Activated naive CD8-positive, alpha-beta T cell treated with anti-CD3 and anti-CD28 coated beads, Interleukin-2, amount 50 U/mL, for 24 hours (primary cell): ENCODE measurements at regions not wholly inside any gene's neighbourhood (a gene's known extent, or its start where the extent isn't known, plus 50 kb on each side); places are given as distances from the start of the nearest gene placed in this dataset.
"Not testable (repeated sequence)": the region's sequence is repeated elsewhere in the genome, so short reads cannot be mapped to it uniquely, and the experiment has no call there.

Source experiments
- ATAC-seq: fragments of 150-1000 bp; cut with Tn5 transposase; one replicate; pipeline ENCODE4 v1.10.0; 2021
- DNase-seq: peaks from one replicate; pipeline ENCODE4 v3.0.0; 2021
- H3K27ac Mint-ChIP-seq: one replicate; pipeline ENCODE4 v1.8.0; 2021; ENCODE audit warnings: mild to moderate bottlenecking, mixed read lengths
- H3K27me3 Mint-ChIP-seq: one replicate; pipeline ENCODE4 v1.8.0; 2021; ENCODE audit warnings: mixed read lengths
- H3K36me3 Mint-ChIP-seq: one replicate; pipeline ENCODE4 v1.8.0; 2021; ENCODE audit warnings: low read depth, mixed read lengths
- H3K4me1 Mint-ChIP-seq: one replicate; pipeline ENCODE4 v1.8.0; 2021; ENCODE audit warnings: mixed read lengths
- H3K4me3 Mint-ChIP-seq: one replicate; pipeline ENCODE4 v1.8.0; 2021; ENCODE audit warnings: mild to moderate bottlenecking, moderate library complexity, mixed read lengths
- H3K9me3 Mint-ChIP-seq: one replicate; pipeline ENCODE4 v1.8.0; 2021; ENCODE audit warnings: mixed read lengths

DNA sequence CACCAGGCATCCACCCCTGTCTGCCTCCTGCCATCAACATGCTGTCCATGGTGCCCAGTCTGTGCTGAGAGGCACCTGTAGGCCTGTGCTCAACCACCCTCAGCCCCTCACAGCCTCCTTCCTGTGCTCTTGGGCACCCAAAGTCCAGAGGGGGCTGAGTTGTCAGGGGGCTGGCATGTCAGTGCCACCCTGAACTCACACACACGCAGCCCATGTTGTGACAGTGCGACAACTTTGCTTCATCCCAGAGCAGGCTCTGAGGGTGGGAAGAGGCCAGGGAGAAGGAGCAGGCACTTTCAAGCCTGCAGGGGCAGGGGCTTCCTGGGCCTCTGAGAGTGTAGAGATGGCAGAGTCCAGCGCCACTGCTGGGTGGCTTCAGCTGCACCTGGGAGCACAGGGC, 491.0 kb downstream of the TMEM135 start:
- H3K4me1 Mint-ChIP-seq = no peaks in the 10 kb centered on the region
- H3K27ac Mint-ChIP-seq = no peak overlapping the region

DNA sequence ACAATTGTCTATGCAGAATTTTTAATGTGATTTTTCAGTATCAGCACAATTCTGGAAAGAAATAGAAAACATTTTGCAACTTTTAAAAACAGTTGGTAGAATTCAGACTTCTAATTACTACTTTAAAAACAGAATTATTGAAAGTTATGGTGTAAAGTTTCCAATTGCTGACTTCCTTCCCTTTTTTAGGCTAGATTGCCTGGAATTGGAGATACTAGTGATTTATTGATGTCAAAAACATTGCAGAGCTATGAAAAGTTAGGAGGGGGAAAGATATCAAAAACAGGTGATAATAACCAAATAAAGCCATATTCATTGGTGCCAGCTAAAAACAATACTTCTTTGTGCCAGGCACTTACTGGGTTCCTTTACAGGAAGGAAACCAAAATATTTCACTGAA, 485.5 kb downstream of the TMEM135 start:
- H3K27ac Mint-ChIP-seq = no peak overlapping the region
- no peaks in the 10 kb centered on the region for H3K4me1 Mint-ChIP-seq
- no peaks in the 10 kb centered on the region for H3K36me3 Mint-ChIP-seq
- ATAC-seq = no peak
- no peak for DNase-seq
- peaks cover 4% of the 10 kb centered on the region for H3K27me3 Mint-ChIP-seq
- H3K9me3 Mint-ChIP-seq = peaks cover 8% of the 10 kb centered on the region
- no peak overlapping the region for H3K4me3 Mint-ChIP-seq

More for the DNA sequence above, 491.0 kb downstream of the TMEM135 start:
- DNase-seq = no peak
- ATAC-seq = no peak
- H3K4me3 Mint-ChIP-seq = no peak overlapping the region
- no peaks in the 10 kb centered on the region for H3K36me3 Mint-ChIP-seq
- H3K27me3 Mint-ChIP-seq = no peaks in the 10 kb centered on the region
- H3K9me3 Mint-ChIP-seq = peaks cover 9% of the 10 kb centered on the region

DNA sequence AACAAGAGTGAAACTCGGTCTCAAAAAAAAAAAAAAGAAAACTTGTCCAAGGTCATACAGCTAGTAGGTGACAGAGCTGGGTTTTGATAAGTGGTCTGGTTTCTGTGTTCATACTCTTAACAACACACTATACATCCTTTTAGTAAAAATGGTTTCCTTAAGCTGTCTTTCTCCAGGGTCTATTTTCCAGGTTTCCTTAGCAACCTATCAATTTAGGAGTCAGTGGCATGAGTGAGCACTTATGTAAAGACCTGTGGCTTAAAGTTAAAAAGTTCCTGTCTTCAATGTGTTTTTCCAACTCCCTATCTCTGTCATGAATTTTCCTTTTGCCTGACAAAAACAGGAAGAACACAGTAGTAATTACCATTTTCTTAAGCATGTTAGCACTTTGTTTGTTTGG, 480.5 kb downstream of the TMEM135 start:
- Mint-ChIP-seq H3K27ac (no peak overlapping the region), H3K27me3 (peaks cover 4% of the 10 kb centered on the region)
- ATAC-seq = no peak

GRCh38 chr11:87517351-87517750, 479.6 kb downstream of the TMEM135 start:
- Mint-ChIP-seq H3K27me3 (peaks cover 4% of the 10 kb centered on the region), H3K4me3 (no peak overlapping the region), H3K9me3 (peaks cover 1% of the 10 kb centered on the region), H3K27ac (no peak overlapping the region), H3K4me1 (no peaks in the 10 kb centered on the region), H3K36me3 (no peaks in the 10 kb centered on the region)
- DNase-seq = no peak
- no peak for ATAC-seq

More for the DNA sequence above, 480.5 kb downstream of the TMEM135 start:
- no peaks in the 10 kb centered on the region for H3K4me1 Mint-ChIP-seq
- no peaks in the 10 kb centered on the region for H3K36me3 Mint-ChIP-seq
- no peak overlapping the region for H3K4me3 Mint-ChIP-seq
- no peak for DNase-seq
- H3K9me3 Mint-ChIP-seq = peaks cover 5% of the 10 kb centered on the region

DNA sequence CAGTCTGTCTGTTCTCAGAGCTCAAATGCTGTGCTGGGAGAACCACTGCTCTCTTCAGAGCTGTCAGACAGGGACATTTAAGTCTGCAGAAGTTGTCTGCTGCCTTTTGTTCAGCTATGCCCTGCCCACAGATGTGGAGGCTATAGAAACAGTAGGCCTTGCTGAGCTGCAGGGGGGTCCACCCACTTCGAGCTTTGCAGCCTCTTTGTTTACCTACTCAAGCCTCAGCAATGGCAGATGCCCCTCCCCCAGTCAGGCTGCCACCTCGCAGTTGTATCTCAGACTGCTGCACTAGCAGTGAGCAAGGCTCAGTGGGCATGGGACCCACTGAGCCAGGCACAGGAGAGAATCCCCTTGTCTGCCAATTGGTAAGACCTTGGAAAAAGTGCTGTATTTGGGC, 470.0 kb downstream of the TMEM135 start:
- H3K27ac Mint-ChIP-seq, H3K4me3 Mint-ChIP-seq, ATAC-seq, DNase-seq, H3K36me3 Mint-ChIP-seq, H3K27me3 Mint-ChIP-seq, H3K9me3 Mint-ChIP-seq, H3K4me1 Mint-ChIP-seq: not testable (repeated sequence)

- not testable (repeated sequence) for H3K27ac Mint-ChIP-seq, H3K36me3 Mint-ChIP-seq, DNase-seq, ATAC-seq, H3K4me1 Mint-ChIP-seq, H3K27me3 Mint-ChIP-seq, H3K4me3 Mint-ChIP-seq, H3K9me3 Mint-ChIP-seq
These were observed 469.2 kb downstream of the TMEM135 start for GRCh38 chr11:87506946-87507345.

GRCh38 chr11:87501388-87501787, 463.7 kb downstream of the TMEM135 start:
- Mint-ChIP-seq H3K9me3 (peaks cover 5% of the 10 kb centered on the region), H3K36me3 (no peaks in the 10 kb centered on the region), H3K27ac (no peak overlapping the region), H3K4me3 (no peak overlapping the region), H3K4me1 (no peaks in the 10 kb centered on the region), H3K27me3 (no peaks in the 10 kb centered on the region)
- ATAC-seq (no peak), DNase-seq (no peak)

DNA sequence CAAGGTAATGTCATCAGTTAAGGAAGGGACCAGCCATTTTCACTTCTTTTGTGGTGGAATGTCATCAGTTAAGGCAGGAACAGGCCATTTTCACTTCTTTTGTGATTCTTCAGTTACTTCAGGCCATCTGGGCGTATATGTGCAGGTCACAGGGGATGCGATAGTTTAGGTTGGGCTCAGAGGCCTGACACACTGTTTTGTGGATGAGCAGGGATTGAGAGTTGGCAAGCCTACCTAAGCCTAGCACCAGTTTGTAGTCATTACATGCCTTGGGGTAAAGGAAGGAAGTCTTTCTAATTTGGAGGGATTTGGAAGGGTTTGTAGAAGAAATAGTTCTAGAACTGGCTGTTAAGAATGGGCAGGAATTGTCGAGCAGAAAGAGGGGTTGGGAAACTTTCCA, 457.2 kb downstream of the TMEM135 start:
- not testable (repeated sequence) for H3K27me3 Mint-ChIP-seq, ATAC-seq, H3K4me3 Mint-ChIP-seq, H3K9me3 Mint-ChIP-seq, H3K36me3 Mint-ChIP-seq, DNase-seq, H3K27ac Mint-ChIP-seq, H3K4me1 Mint-ChIP-seq

DNA sequence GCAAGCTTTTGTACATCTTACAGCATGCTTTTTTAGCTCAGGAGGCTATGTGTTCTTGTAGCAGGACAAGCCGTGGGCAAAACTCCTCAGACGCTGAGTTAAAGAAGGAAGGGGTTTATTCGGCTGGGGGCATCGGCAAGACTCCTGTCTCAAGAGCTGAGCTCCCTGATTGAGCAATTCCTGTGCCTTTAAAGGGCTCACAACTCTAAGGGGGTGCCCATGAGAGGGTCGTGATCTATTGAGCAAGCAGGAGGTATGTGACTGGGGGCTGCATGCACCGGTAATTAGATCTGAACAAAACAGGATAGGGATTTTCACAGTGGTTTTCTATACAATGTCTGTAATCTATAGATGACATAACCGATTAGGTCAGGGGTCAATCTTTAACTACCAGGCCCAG, 456.3 kb downstream of the TMEM135 start:
- H3K9me3 Mint-ChIP-seq, H3K4me1 Mint-ChIP-seq: not testable (repeated sequence)

GRCh38 chr11:87493516-87493915, 455.8 kb downstream of the TMEM135 start:
- Mint-ChIP-seq H3K9me3 (no peaks in the 10 kb centered on the region), H3K27me3 (no peaks in the 10 kb centered on the region), H3K36me3 (no peaks in the 10 kb centered on the region), H3K27ac (no peak overlapping the region), H3K4me1 (no peaks in the 10 kb centered on the region), H3K4me3 (no peak overlapping the region)
- DNase-seq (no peak), ATAC-seq (no peak)

More for the DNA sequence above, 456.3 kb downstream of the TMEM135 start:
- H3K4me3 Mint-ChIP-seq, H3K27me3 Mint-ChIP-seq, ATAC-seq, DNase-seq, H3K27ac Mint-ChIP-seq, H3K36me3 Mint-ChIP-seq: not testable (repeated sequence)

DNA sequence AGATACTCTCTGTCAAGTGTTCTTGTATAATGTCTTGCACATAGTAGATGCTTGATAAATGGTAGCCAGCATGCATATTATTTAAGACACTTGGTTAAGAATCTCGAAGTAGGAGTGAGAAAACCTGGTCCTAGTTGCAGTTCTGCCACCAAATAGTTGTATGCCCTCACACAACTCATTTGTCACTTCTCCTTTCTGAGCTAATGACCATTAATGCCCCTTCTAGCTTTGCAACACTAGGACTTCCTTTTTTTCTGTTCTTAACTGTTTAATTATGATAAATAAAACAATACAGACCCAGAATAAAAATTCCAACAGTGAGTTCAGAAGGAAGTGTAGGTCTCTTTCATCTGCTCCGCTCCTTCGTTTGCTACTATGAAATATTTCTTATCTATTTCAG, 453.6 kb downstream of the TMEM135 start:
- Mint-ChIP-seq H3K36me3 (no peaks in the 10 kb centered on the region), H3K4me3 (no peak overlapping the region), H3K27ac (no peak overlapping the region), H3K9me3 (no peaks in the 10 kb centered on the region), H3K4me1 (no peaks in the 10 kb centered on the region), H3K27me3 (no peaks in the 10 kb centered on the region)
- no peak for ATAC-seq
- DNase-seq = no peak

DNA sequence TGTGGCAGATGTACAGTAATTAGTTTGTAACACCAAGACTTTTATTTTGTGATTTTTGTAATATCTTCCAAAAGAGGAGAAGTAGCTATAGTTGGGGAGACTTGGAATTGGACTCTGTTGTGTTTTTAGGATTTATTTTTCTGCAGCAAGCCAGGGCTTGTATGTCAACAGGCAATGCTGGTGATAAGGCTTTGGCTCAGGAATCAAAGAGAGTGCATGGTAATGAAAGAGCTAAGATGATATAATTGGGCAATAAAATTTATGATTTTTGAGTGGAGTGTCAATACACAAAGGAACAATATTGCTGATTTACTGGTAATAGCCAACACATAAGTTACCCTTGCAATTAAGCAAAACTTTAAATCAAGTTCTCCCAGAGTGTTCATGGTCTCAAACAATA, 452.9 kb downstream of the TMEM135 start:
- Mint-ChIP-seq H3K4me3 (no peak overlapping the region), H3K27me3 (no peaks in the 10 kb centered on the region), H3K4me1 (no peaks in the 10 kb centered on the region), H3K9me3 (no peaks in the 10 kb centered on the region), H3K27ac (no peak overlapping the region), H3K36me3 (no peaks in the 10 kb centered on the region)
- ATAC-seq (no peak), DNase-seq (no peak)

DNA sequence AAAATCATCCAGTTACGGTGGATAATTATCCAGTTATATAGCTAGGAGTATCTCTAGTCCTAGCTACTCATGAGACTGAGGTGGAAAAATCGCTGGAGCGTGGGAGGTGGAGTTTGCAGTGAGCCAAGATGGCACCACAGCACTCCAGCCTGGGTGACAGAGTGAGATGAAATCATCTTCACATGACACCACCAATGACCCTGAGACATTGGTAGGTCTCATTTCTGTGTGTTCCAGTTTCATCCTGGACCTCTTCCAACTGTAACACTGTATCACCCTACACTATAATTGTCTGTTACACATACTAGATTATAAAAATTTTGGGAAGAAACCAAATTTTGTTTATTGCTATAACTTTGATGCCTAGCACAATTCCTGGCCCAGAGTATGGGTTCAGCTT, 446.8 kb downstream of the TMEM135 start:
- Mint-ChIP-seq H3K4me3 (no peak overlapping the region), H3K4me1 (no peaks in the 10 kb centered on the region), H3K27ac (no peak overlapping the region), H3K9me3 (no peaks in the 10 kb centered on the region), H3K27me3 (no peaks in the 10 kb centered on the region), H3K36me3 (no peaks in the 10 kb centered on the region)
- no peak for DNase-seq
- ATAC-seq = no peak

- Mint-ChIP-seq H3K36me3 (no peaks in the 10 kb centered on the region), H3K27ac (no peak overlapping the region), H3K4me3 (no peak overlapping the region), H3K27me3 (no peaks in the 10 kb centered on the region), H3K9me3 (peaks cover 7% of the 10 kb centered on the region), H3K4me1 (no peaks in the 10 kb centered on the region)
- no peak for DNase-seq
- no peak for ATAC-seq
These were observed 439.6 kb downstream of the TMEM135 start for GRCh38 chr11:87477321-87477720.

GRCh38 chr11:87473174-87473573, 435.4 kb downstream of the TMEM135 start:
- no peaks in the 10 kb centered on the region for H3K9me3 Mint-ChIP-seq
- DNase-seq = no peak
- H3K27ac Mint-ChIP-seq = no peak overlapping the region
- ATAC-seq = no peak
- no peaks in the 10 kb centered on the region for H3K4me1 Mint-ChIP-seq
- H3K36me3 Mint-ChIP-seq = no peaks in the 10 kb centered on the region
- H3K4me3 Mint-ChIP-seq = no peak overlapping the region
- no peaks in the 10 kb centered on the region for H3K27me3 Mint-ChIP-seq

- H3K36me3 Mint-ChIP-seq = no peaks in the 10 kb centered on the region
- no peak overlapping the region for H3K4me3 Mint-ChIP-seq
- no peaks in the 10 kb centered on the region for H3K9me3 Mint-ChIP-seq
- no peaks in the 10 kb centered on the region for H3K4me1 Mint-ChIP-seq
- no peaks in the 10 kb centered on the region for H3K27me3 Mint-ChIP-seq
- ATAC-seq (no peak), DNase-seq (no peak)
- H3K27ac Mint-ChIP-seq = no peak overlapping the region
These were observed 428.5 kb downstream of the TMEM135 start for GRCh38 chr11:87466223-87466622.
